Mucosa of stomach (tissue), 1 donor: ENCODE measurements at regions not wholly inside any gene's neighbourhood (a gene's known extent, or its start where the extent isn't known, plus 50 kb on each side); places are given as distances from the start of the nearest gene placed in this dataset.

ENCODE experiments used
- H3K27me3 ChIP-seq: one replicate; pipeline ENCODE4 v1.7.0; 2013; ENCODE audit warnings: mild to moderate bottlenecking, low read length; ENCODE audit not compliant: control insufficient read depth, insufficient read depth
- H3K36me3 ChIP-seq: one replicate; pipeline ENCODE4 v1.7.0; 2013; ENCODE audit warnings: low read length; ENCODE audit not compliant: control insufficient read depth, insufficient read depth
- H3K4me1 ChIP-seq: one replicate; pipeline ENCODE4 v1.7.0; 2013; ENCODE audit warnings: mild to moderate bottlenecking, low read length; ENCODE audit not compliant: control insufficient read depth, insufficient read depth
- H3K4me3 ChIP-seq: one replicate; pipeline ENCODE4 v1.7.0; 2013; ENCODE audit warnings: low read length
- H3K9ac ChIP-seq: one replicate; pipeline ENCODE4 v1.7.0; 2013; ENCODE audit warnings: mild to moderate bottlenecking, low read length, moderate library complexity
- H3K9me3 ChIP-seq: one replicate; pipeline ENCODE4 v1.7.0; 2013; ENCODE audit warnings: mild to moderate bottlenecking, low read length, moderate library complexity; ENCODE audit not compliant: control insufficient read depth
- donor health status: Pancreatic carcinoma.

GRCh38 chr12:127113945-127114344, 1153.0 kb upstream of the TMEM132C start:
- Histone ChIP-seq H3K27me3 (no peaks in the 10 kb centered on the region), H3K9me3 (no peaks in the 10 kb centered on the region), H3K36me3 (no peaks in the 10 kb centered on the region), H3K4me3 (no peak overlapping the region), H3K4me1 (no peaks in the 10 kb centered on the region), H3K9ac (no peak overlapping the region)

GRCh38 chr12:127115468-127116035, 1151.4 kb upstream of the TMEM132C start:
- Histone ChIP-seq H3K4me1 (no peaks in the 10 kb centered on the region), H3K36me3 (no peaks in the 10 kb centered on the region), H3K9me3 (no peaks in the 10 kb centered on the region), H3K9ac (no peak overlapping the region), H3K27me3 (no peaks in the 10 kb centered on the region), H3K4me3 (no peak overlapping the region)

GRCh38 chr12:127118251-127118650, 1148.7 kb upstream of the TMEM132C start:
- no peaks in the 10 kb centered on the region for H3K4me1 ChIP-seq
- H3K9ac ChIP-seq = no peak overlapping the region
- H3K36me3 ChIP-seq = no peaks in the 10 kb centered on the region
- H3K9me3 ChIP-seq = no peaks in the 10 kb centered on the region
- H3K4me3 ChIP-seq = no peak overlapping the region
- no peaks in the 10 kb centered on the region for H3K27me3 ChIP-seq

- Histone ChIP-seq H3K9ac (no peak overlapping the region), H3K4me1 (no peaks in the 10 kb centered on the region), H3K27me3 (no peaks in the 10 kb centered on the region), H3K36me3 (no peaks in the 10 kb centered on the region), H3K4me3 (no peak overlapping the region), H3K9me3 (no peaks in the 10 kb centered on the region)
These were observed 1147.3 kb upstream of the TMEM132C start for GRCh38 chr12:127119600-127120140.

GRCh38 chr12:127120851-127121250, 1146.1 kb upstream of the TMEM132C start:
- Histone ChIP-seq H3K9me3 (no peaks in the 10 kb centered on the region), H3K27me3 (no peaks in the 10 kb centered on the region), H3K4me3 (no peak overlapping the region), H3K9ac (no peak overlapping the region), H3K4me1 (no peaks in the 10 kb centered on the region), H3K36me3 (no peaks in the 10 kb centered on the region)

GRCh38 chr12:127121494-127122084, 1145.4 kb upstream of the TMEM132C start:
- H3K36me3 ChIP-seq = no peaks in the 10 kb centered on the region
- H3K27me3 ChIP-seq = no peaks in the 10 kb centered on the region
- no peak overlapping the region for H3K9ac ChIP-seq
- H3K4me3 ChIP-seq = no peak overlapping the region
- H3K9me3 ChIP-seq = no peaks in the 10 kb centered on the region
- H3K4me1 ChIP-seq = no peaks in the 10 kb centered on the region

GRCh38 chr12:127125607-127126259, 1141.2 kb upstream of the TMEM132C start:
- no peaks in the 10 kb centered on the region for H3K9me3 ChIP-seq
- no peaks in the 10 kb centered on the region for H3K27me3 ChIP-seq
- no peaks in the 10 kb centered on the region for H3K4me1 ChIP-seq
- no peak overlapping the region for H3K4me3 ChIP-seq
- H3K9ac ChIP-seq = no peak overlapping the region
- no peaks in the 10 kb centered on the region for H3K36me3 ChIP-seq

GRCh38 chr12:127126260-127126628, 1140.7 kb upstream of the TMEM132C start:
- Histone ChIP-seq H3K9ac (no peak overlapping the region), H3K36me3 (no peaks in the 10 kb centered on the region), H3K4me3 (no peak overlapping the region), H3K9me3 (no peaks in the 10 kb centered on the region), H3K27me3 (no peaks in the 10 kb centered on the region), H3K4me1 (no peaks in the 10 kb centered on the region)

GRCh38 chr12:127127897-127128296, 1139.1 kb upstream of the TMEM132C start:
- Histone ChIP-seq H3K27me3 (no peaks in the 10 kb centered on the region), H3K9ac (no peak overlapping the region), H3K4me1 (no peaks in the 10 kb centered on the region), H3K9me3 (no peaks in the 10 kb centered on the region), H3K36me3 (no peaks in the 10 kb centered on the region), H3K4me3 (no peak overlapping the region)

- no peak overlapping the region for H3K9ac ChIP-seq
- no peak overlapping the region for H3K4me3 ChIP-seq
- H3K9me3 ChIP-seq = no peaks in the 10 kb centered on the region
- H3K36me3 ChIP-seq = no peaks in the 10 kb centered on the region
- H3K4me1 ChIP-seq = no peaks in the 10 kb centered on the region
- H3K27me3 ChIP-seq = no peaks in the 10 kb centered on the region
These were observed 1136.4 kb upstream of the TMEM132C start for GRCh38 chr12:127130506-127131124.

- Histone ChIP-seq H3K36me3 (no peaks in the 10 kb centered on the region), H3K27me3 (no peaks in the 10 kb centered on the region), H3K4me3 (no peak overlapping the region), H3K4me1 (no peaks in the 10 kb centered on the region), H3K9ac (no peak overlapping the region), H3K9me3 (no peaks in the 10 kb centered on the region)
These were observed 1133.2 kb upstream of the TMEM132C start for GRCh38 chr12:127133675-127134335.
